ENCODE measurements at regions not wholly inside any gene's neighbourhood (a gene's known extent, or its start where the extent isn't known, plus 50 kb on each side); places are given as distances from the start of the nearest gene placed in this dataset.

DNA sequence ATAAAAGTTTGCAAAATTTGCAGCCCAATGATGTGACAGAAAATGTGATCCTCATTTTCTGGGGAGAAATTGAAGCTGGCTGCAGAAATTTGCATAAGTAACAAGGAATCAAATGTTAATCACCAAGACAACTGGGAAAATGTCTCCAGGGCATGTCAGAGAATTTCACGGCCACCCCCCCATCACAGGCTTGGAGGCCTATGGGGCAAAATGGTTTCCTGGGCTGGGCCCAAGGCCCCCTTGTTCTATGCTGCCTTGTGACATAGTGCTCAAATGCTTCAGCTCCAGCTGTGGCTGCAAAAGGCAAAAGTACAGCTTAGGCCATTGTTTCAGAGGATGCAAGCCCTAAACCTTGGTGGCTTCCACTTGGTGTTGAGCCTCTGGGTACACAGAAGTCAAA is 1202.6 kb downstream of the EPHA7 start:
- TF ChIP-seq, protein P1, sequence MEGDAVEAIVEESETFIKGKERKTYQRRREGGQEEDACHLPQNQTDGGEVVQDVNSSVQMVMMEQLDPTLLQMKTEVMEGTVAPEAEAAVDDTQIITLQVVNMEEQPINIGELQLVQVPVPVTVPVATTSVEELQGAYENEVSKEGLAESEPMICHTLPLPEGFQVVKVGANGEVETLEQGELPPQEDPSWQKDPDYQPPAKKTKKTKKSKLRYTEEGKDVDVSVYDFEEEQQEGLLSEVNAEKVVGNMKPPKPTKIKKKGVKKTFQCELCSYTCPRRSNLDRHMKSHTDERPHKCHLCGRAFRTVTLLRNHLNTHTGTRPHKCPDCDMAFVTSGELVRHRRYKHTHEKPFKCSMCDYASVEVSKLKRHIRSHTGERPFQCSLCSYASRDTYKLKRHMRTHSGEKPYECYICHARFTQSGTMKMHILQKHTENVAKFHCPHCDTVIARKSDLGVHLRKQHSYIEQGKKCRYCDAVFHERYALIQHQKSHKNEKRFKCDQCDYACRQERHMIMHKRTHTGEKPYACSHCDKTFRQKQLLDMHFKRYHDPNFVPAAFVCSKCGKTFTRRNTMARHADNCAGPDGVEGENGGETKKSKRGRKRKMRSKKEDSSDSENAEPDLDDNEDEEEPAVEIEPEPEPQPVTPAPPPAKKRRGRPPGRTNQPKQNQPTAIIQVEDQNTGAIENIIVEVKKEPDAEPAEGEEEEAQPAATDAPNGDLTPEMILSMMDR (IDR thresholded peaks at IDR 0.05) = no peak
- TF ChIP-seq POLR2A (IDR thresholded peaks at IDR 0.05) = no peak
